Mucosa of stomach (tissue), 1 donor: ENCODE measurements at regions not wholly inside any gene's neighbourhood (a gene's known extent, or its start where the extent isn't known, plus 50 kb on each side); places are given as distances from the start of the nearest gene placed in this dataset.

Experiments
- H3K27me3 ChIP-seq: one replicate; pipeline ENCODE4 v1.7.0; 2013; ENCODE audit warnings: mild to moderate bottlenecking, low read length; ENCODE audit not compliant: control insufficient read depth, insufficient read depth
- H3K36me3 ChIP-seq: one replicate; pipeline ENCODE4 v1.7.0; 2013; ENCODE audit warnings: low read length; ENCODE audit not compliant: control insufficient read depth, insufficient read depth
- H3K4me1 ChIP-seq: one replicate; pipeline ENCODE4 v1.7.0; 2013; ENCODE audit warnings: mild to moderate bottlenecking, low read length; ENCODE audit not compliant: control insufficient read depth, insufficient read depth
- H3K4me3 ChIP-seq: one replicate; pipeline ENCODE4 v1.7.0; 2013; ENCODE audit warnings: low read length
- H3K9ac ChIP-seq: one replicate; pipeline ENCODE4 v1.7.0; 2013; ENCODE audit warnings: mild to moderate bottlenecking, low read length, moderate library complexity
- H3K9me3 ChIP-seq: one replicate; pipeline ENCODE4 v1.7.0; 2013; ENCODE audit warnings: mild to moderate bottlenecking, low read length, moderate library complexity; ENCODE audit not compliant: control insufficient read depth
- donor health status: Pancreatic carcinoma.

- no peak overlapping the region for H3K9ac ChIP-seq
- no peaks in the 10 kb centered on the region for H3K27me3 ChIP-seq
- no peaks in the 10 kb centered on the region for H3K36me3 ChIP-seq
- H3K4me3 ChIP-seq: no peak overlapping the region
- H3K4me1 ChIP-seq: peaks cover 5% of the 10 kb centered on the region
- no peaks in the 10 kb centered on the region for H3K9me3 ChIP-seq
Observed at GRCh38 chr2:204030322-204030721, 93.8 kb downstream of the ICOS start.

GRCh38 chr2:204031056-204031455, 94.5 kb downstream of the ICOS start:
- no peak overlapping the region for H3K9ac ChIP-seq
- peaks cover 5% of the 10 kb centered on the region for H3K4me1 ChIP-seq
- H3K27me3 ChIP-seq: no peaks in the 10 kb centered on the region
- no peak overlapping the region for H3K4me3 ChIP-seq
- H3K9me3 ChIP-seq: no peaks in the 10 kb centered on the region
- no peaks in the 10 kb centered on the region for H3K36me3 ChIP-seq

- Histone ChIP-seq H3K4me1 (peaks cover 5% of the 10 kb centered on the region), H3K9ac (no peak overlapping the region), H3K36me3 (no peaks in the 10 kb centered on the region), H3K4me3 (no peak overlapping the region), H3K9me3 (no peaks in the 10 kb centered on the region), H3K27me3 (no peaks in the 10 kb centered on the region)
Observed at GRCh38 chr2:204032301-204032700, 95.7 kb downstream of the ICOS start.

- Histone ChIP-seq H3K36me3 (no peaks in the 10 kb centered on the region), H3K4me1 (peaks cover 5% of the 10 kb centered on the region), H3K4me3 (no peak overlapping the region), H3K9ac (no peak overlapping the region), H3K27me3 (peaks cover 8% of the 10 kb centered on the region), H3K9me3 (no peaks in the 10 kb centered on the region)
Observed at GRCh38 chr2:204033611-204034495, 97.3 kb downstream of the ICOS start.

- no peaks in the 10 kb centered on the region for H3K36me3 ChIP-seq
- H3K9ac ChIP-seq: no peak overlapping the region
Observed at GRCh38 chr2:204036706-204037105, 100.1 kb downstream of the ICOS start.

GRCh38 chr2:204037286-204037685, 100.7 kb downstream of the ICOS start:
- peaks cover 12% of the 10 kb centered on the region for H3K4me1 ChIP-seq

More at GRCh38 chr2:204036706-204037105, 100.1 kb downstream of the ICOS start:
- Histone ChIP-seq H3K4me3 (no peak overlapping the region), H3K27me3 (peaks cover 13% of the 10 kb centered on the region), H3K9me3 (no peaks in the 10 kb centered on the region), H3K4me1 (peaks cover 12% of the 10 kb centered on the region)

GRCh38 chr2:204039298-204039838, 102.8 kb downstream of the ICOS start:
- Histone ChIP-seq H3K4me3 (no peak overlapping the region), H3K4me1 (peaks cover 12% of the 10 kb centered on the region), H3K27me3 (peaks cover 19% of the 10 kb centered on the region), H3K36me3 (no peaks in the 10 kb centered on the region), H3K9me3 (no peaks in the 10 kb centered on the region), H3K9ac (no peak overlapping the region)

More at GRCh38 chr2:204037286-204037685, 100.7 kb downstream of the ICOS start:
- H3K36me3 ChIP-seq: no peaks in the 10 kb centered on the region
- no peak overlapping the region for H3K4me3 ChIP-seq
- peaks cover 13% of the 10 kb centered on the region for H3K27me3 ChIP-seq
- no peaks in the 10 kb centered on the region for H3K9me3 ChIP-seq
- H3K9ac ChIP-seq: no peak overlapping the region

GRCh38 chr2:204040016-204040415, 103.5 kb downstream of the ICOS start:
- H3K9ac ChIP-seq: no peak overlapping the region
- peaks cover 12% of the 10 kb centered on the region for H3K4me1 ChIP-seq
- H3K27me3 ChIP-seq: peaks cover 19% of the 10 kb centered on the region
- no peaks in the 10 kb centered on the region for H3K36me3 ChIP-seq
- H3K4me3 ChIP-seq: no peak overlapping the region
- H3K9me3 ChIP-seq: no peaks in the 10 kb centered on the region

GRCh38 chr2:204042401-204042800, 105.8 kb downstream of the ICOS start:
- no peaks in the 10 kb centered on the region for H3K9me3 ChIP-seq
- H3K9ac ChIP-seq: no peak overlapping the region
- H3K4me3 ChIP-seq: no peak overlapping the region
- H3K27me3 ChIP-seq: peaks cover 21% of the 10 kb centered on the region
- peaks cover 12% of the 10 kb centered on the region for H3K4me1 ChIP-seq
- H3K36me3 ChIP-seq: no peaks in the 10 kb centered on the region

- Histone ChIP-seq H3K9ac (no peak overlapping the region), H3K9me3 (no peaks in the 10 kb centered on the region), H3K36me3 (no peaks in the 10 kb centered on the region), H3K4me3 (no peak overlapping the region), H3K4me1 (no peaks in the 10 kb centered on the region), H3K27me3 (peaks cover 14% of the 10 kb centered on the region)
Observed at GRCh38 chr2:204046145-204046544, 109.6 kb downstream of the ICOS start.

GRCh38 chr2:204049635-204050034, 113.1 kb downstream of the ICOS start:
- Histone ChIP-seq H3K4me3 (no peak overlapping the region), H3K36me3 (no peaks in the 10 kb centered on the region), H3K4me1 (no peaks in the 10 kb centered on the region), H3K27me3 (peaks cover 8% of the 10 kb centered on the region), H3K9ac (no peak overlapping the region), H3K9me3 (no peaks in the 10 kb centered on the region)

GRCh38 chr2:204050681-204051080, 114.1 kb downstream of the ICOS start:
- H3K36me3 ChIP-seq: no peaks in the 10 kb centered on the region
- no peak overlapping the region for H3K4me3 ChIP-seq
- no peaks in the 10 kb centered on the region for H3K4me1 ChIP-seq

More at GRCh38 chr2:204050681-204051080, 114.1 kb downstream of the ICOS start:
- Histone ChIP-seq H3K27me3 (peaks cover 8% of the 10 kb centered on the region), H3K9ac (no peak overlapping the region), H3K9me3 (no peaks in the 10 kb centered on the region)
